Glutamatergic neuron (in vitro differentiated cells): ENCODE measurements at regions not wholly inside any gene's neighbourhood (a gene's known extent, or its start where the extent isn't known, plus 50 kb on each side); places are given as distances from the start of the nearest gene placed in this dataset.

ENCODE experiments used
- DNase-seq: peaks from one replicate; pipeline ENCODE4 v3.0.0; 2022
- H3K27ac Mint-ChIP-seq: one replicate; pipeline ENCODE4 v1.8.0; 2020; ENCODE audit warnings: mild to moderate bottlenecking, mixed read lengths, inconsistent platforms; ENCODE audit not compliant: unreplicated experiment
- H3K27me3 Mint-ChIP-seq: one replicate; pipeline ENCODE4 v1.8.0; 2020; ENCODE audit warnings: mild to moderate bottlenecking, moderate library complexity, mixed read lengths, inconsistent platforms; ENCODE audit not compliant: unreplicated experiment
- H3K36me3 Mint-ChIP-seq: one replicate; pipeline ENCODE4 v1.8.0; 2020; ENCODE audit warnings: mild to moderate bottlenecking, mixed read lengths, inconsistent platforms; ENCODE audit not compliant: unreplicated experiment
- H3K4me1 Mint-ChIP-seq: one replicate; pipeline ENCODE4 v1.8.0; 2020; ENCODE audit warnings: mild to moderate bottlenecking, low read depth, mixed read lengths, inconsistent platforms; ENCODE audit not compliant: unreplicated experiment
- H3K4me3 Mint-ChIP-seq: one replicate; pipeline ENCODE4 v1.8.0; 2020; ENCODE audit warnings: mild to moderate bottlenecking, mixed read lengths, inconsistent platforms; ENCODE audit not compliant: unreplicated experiment
- H3K9me3 Mint-ChIP-seq: one replicate; pipeline ENCODE4 v1.8.0; 2020; ENCODE audit warnings: mild to moderate bottlenecking, moderate library complexity, mixed read lengths, inconsistent platforms; ENCODE audit not compliant: unreplicated experiment
- TF ChIP-seq, protein P1 (sequence below): fragments of 200-600 bp; sonication (generic); IDR thresholded peaks from one replicate; pipeline ENCODE4 v1.5.0; 2021; ENCODE audit not compliant: partially characterized antibody, unreplicated experiment

- Mint-ChIP-seq H3K36me3 (no peaks in the 10 kb centered on the region), H3K27me3 (no peaks in the 10 kb centered on the region)
- TF ChIP-seq, protein P1, sequence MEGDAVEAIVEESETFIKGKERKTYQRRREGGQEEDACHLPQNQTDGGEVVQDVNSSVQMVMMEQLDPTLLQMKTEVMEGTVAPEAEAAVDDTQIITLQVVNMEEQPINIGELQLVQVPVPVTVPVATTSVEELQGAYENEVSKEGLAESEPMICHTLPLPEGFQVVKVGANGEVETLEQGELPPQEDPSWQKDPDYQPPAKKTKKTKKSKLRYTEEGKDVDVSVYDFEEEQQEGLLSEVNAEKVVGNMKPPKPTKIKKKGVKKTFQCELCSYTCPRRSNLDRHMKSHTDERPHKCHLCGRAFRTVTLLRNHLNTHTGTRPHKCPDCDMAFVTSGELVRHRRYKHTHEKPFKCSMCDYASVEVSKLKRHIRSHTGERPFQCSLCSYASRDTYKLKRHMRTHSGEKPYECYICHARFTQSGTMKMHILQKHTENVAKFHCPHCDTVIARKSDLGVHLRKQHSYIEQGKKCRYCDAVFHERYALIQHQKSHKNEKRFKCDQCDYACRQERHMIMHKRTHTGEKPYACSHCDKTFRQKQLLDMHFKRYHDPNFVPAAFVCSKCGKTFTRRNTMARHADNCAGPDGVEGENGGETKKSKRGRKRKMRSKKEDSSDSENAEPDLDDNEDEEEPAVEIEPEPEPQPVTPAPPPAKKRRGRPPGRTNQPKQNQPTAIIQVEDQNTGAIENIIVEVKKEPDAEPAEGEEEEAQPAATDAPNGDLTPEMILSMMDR = no peak
These were observed 659.2 kb upstream of the PITX2 start for GRCh38 chr4:111282035-111282434.

DNA sequence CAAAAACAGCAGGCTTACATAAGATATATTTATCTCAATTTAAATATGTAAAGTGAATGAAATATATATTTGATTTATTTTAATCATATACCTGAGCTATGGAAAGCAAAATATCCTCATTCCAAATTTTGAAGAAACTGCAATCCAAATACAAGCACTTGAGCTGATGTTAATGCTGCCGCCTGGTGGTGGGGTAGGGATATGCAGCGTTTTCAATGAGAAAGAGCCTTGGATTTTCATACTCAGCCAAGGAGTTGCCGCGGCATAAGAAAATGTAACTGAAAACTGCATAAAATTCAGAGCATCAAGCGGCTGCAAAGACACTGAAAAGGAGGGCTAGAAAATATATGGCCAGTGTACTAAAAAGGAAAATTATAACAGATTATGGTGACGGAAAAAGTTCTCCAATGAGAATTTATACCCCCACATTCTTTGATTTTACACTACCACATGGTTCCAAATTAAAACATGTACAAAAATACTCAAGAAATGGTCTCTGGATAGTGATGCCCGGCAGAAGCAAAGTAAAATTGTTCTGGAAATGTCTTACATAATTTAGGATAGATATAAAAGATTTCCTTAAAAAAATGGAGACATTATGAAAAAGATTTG is 660.3 kb upstream of the PITX2 start:
- H3K27ac Mint-ChIP-seq = no peak overlapping the region
- DNase-seq = peak; percentile 79
- no peaks in the 10 kb centered on the region for H3K4me1 Mint-ChIP-seq
- TF ChIP-seq, protein P1 = peak; percentile 95
- no peaks in the 10 kb centered on the region for H3K36me3 Mint-ChIP-seq
- H3K4me3 Mint-ChIP-seq = no peak overlapping the region
- H3K27me3 Mint-ChIP-seq = no peaks in the 10 kb centered on the region
- H3K9me3 Mint-ChIP-seq = peaks cover 1% of the 10 kb centered on the region

More at GRCh38 chr4:111282035-111282434, 659.2 kb upstream of the PITX2 start:
- DNase-seq = no peak
- Mint-ChIP-seq H3K4me3 (no peak overlapping the region), H3K27ac (no peak overlapping the region), H3K4me1 (no peaks in the 10 kb centered on the region), H3K9me3 (peaks cover 1% of the 10 kb centered on the region)

GRCh38 chr4:111296466-111296865 is 673.6 kb upstream of the PITX2 start:
- no peak overlapping the region for H3K4me3 Mint-ChIP-seq
- DNase-seq = no peak
- H3K27me3 Mint-ChIP-seq = no peaks in the 10 kb centered on the region
- no peaks in the 10 kb centered on the region for H3K36me3 Mint-ChIP-seq
- H3K9me3 Mint-ChIP-seq = peaks cover 3% of the 10 kb centered on the region
- TF ChIP-seq, protein P1 = no peak
- no peak overlapping the region for H3K27ac Mint-ChIP-seq
- no peaks in the 10 kb centered on the region for H3K4me1 Mint-ChIP-seq

GRCh38 chr4:111303806-111304205 is 680.9 kb upstream of the PITX2 start:
- Mint-ChIP-seq H3K4me1 (no peaks in the 10 kb centered on the region), H3K36me3 (peaks cover 4% of the 10 kb centered on the region), H3K4me3 (no peak overlapping the region), H3K9me3 (no peaks in the 10 kb centered on the region), H3K27me3 (no peaks in the 10 kb centered on the region), H3K27ac (no peak overlapping the region)
- TF ChIP-seq, protein P1 = no peak
- no peak for DNase-seq

- TF ChIP-seq, protein P1 = no peak
- Mint-ChIP-seq H3K27ac (no peak overlapping the region), H3K27me3 (no peaks in the 10 kb centered on the region), H3K36me3 (no peaks in the 10 kb centered on the region), H3K4me3 (no peak overlapping the region), H3K4me1 (no peaks in the 10 kb centered on the region), H3K9me3 (no peaks in the 10 kb centered on the region)
- DNase-seq = no peak
These were observed 700.6 kb upstream of the PITX2 start for GRCh38 chr4:111323496-111323895.
